ENCODE measurements at regions not wholly inside any gene's neighbourhood (a gene's known extent, or its start where the extent isn't known, plus 50 kb on each side); places are given as distances from the start of the nearest gene placed in this dataset.
A peak's percentile ranks its signal among the peaks of the same experiment; 100 is the strongest.

DNA sequence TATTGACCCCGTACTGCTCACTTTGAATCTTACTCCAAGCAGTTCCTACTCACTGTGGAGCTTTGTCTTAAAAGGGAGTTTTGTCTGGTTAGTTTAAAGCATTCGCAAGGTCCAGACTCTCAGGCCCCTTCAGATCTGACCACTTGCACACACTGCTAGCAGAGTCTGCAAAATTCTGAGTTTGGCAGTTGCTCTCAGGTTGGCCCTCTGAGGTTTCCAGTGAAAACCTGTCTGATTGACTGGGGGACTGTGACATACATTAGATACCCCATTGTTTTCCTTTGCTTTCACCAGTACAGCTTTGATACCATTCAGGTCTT, 149.2 kb downstream of the XPNPEP1 start:
- Histone ChIP-seq H3K4me1 (ENCODE audit: low read depth) (no peaks in the 10 kb centered on the region), H3K36me3 (ENCODE audit: low read depth) (no peaks in the 10 kb centered on the region), H3K4me3 (no peak overlapping the region), H3K9me3 (no peaks in the 10 kb centered on the region)
- intact Hi-C loops (cut with DNase I, micrococcal nuclease): no loop called here
- no peak for TF ChIP-seq CTCF (IDR thresholded peaks at IDR 0.05)
- ATAC-seq (no peak), DNase-seq (no peak)

- H3K4me3 ChIP-seq: no peak overlapping the region
- H3K36me3 ChIP-seq (ENCODE audit: low read depth): no peaks in the 10 kb centered on the region
- DNase-seq (peak in 1 of 3 donors; percentile 23), ATAC-seq (peak; percentile 62)
- TF ChIP-seq CTCF (IDR thresholded peaks at IDR 0.05): peak; percentile 16
- intact Hi-C loops (cut with DNase I, micrococcal nuclease): no loop called here
- no peaks in the 10 kb centered on the region for H3K9me3 ChIP-seq
- H3K4me1 ChIP-seq (ENCODE audit: low read depth): no peaks in the 10 kb centered on the region
Observed at GRCh38 chr10:109773288-109774120, 149.8 kb downstream of the XPNPEP1 start.

GRCh38 chr10:109770663-109771062, 152.6 kb downstream of the XPNPEP1 start:
- ATAC-seq (no peak), DNase-seq (no peak)
- Histone ChIP-seq H3K4me3 (no peak overlapping the region), H3K9me3 (no peaks in the 10 kb centered on the region), H3K36me3 (ENCODE audit: low read depth) (no peaks in the 10 kb centered on the region), H3K4me1 (ENCODE audit: low read depth) (no peaks in the 10 kb centered on the region)
- intact Hi-C loops (cut with DNase I, micrococcal nuclease): no loop called here
- TF ChIP-seq CTCF (IDR thresholded peaks at IDR 0.05): no peak

GRCh38 chr10:109769966-109770365, 153.3 kb downstream of the XPNPEP1 start:
- Histone ChIP-seq H3K9me3 (no peaks in the 10 kb centered on the region), H3K4me1 (ENCODE audit: low read depth) (no peaks in the 10 kb centered on the region), H3K4me3 (no peak overlapping the region), H3K36me3 (ENCODE audit: low read depth) (no peaks in the 10 kb centered on the region)
- intact Hi-C loops (cut with DNase I, micrococcal nuclease): no loop called here
- ATAC-seq: no peak
- DNase-seq: no peak
- TF ChIP-seq CTCF (IDR thresholded peaks at IDR 0.05): no peak

- DNase-seq (peak in 1 of 3 donors; percentile 44), ATAC-seq (peak; percentile 83)
- Histone ChIP-seq H3K4me3 (no peak overlapping the region), H3K36me3 (ENCODE audit: low read depth) (no peaks in the 10 kb centered on the region), H3K4me1 (ENCODE audit: low read depth) (no peaks in the 10 kb centered on the region), H3K9me3 (no peaks in the 10 kb centered on the region)
- intact Hi-C loops (cut with DNase I, micrococcal nuclease): no loop called here
- no peak for TF ChIP-seq CTCF (IDR thresholded peaks at IDR 0.05)
Observed at GRCh38 chr10:109765838-109766237, 157.5 kb downstream of the XPNPEP1 start.

Data from mucosa of descending colon (tissue), 3 donors.